GM23338 (cell line): ENCODE measurements at regions not wholly inside any gene's neighbourhood (a gene's known extent, or its start where the extent isn't known, plus 50 kb on each side); places are given as distances from the start of the nearest gene placed in this dataset.

Experiments used
- CREB1 ChIP-seq: fragments of 250-450 bp; sonication (Bioruptor Pico); IDR thresholded peaks from 2 replicates; pipeline ENCODE4 v1.5.0; 2020; ENCODE audit warnings: low read depth, mild to moderate bottlenecking, moderate library complexity
- EZH2 ChIP-seq: fragments of 200-600 bp; sonication (generic); IDR thresholded peaks from one replicate; pipeline ENCODE4 v1.8.0; 2017; ENCODE audit warnings: antibody characterized with exemption, mild to moderate bottlenecking, low read depth; ENCODE audit not compliant: unreplicated experiment
- POLR2AphosphoS5 ChIP-seq: IDR thresholded peaks from 2 replicates; pipeline ENCODE4 v1.6.1; 2016; ENCODE audit warnings: antibody characterized with exemption, low read depth
- TF ChIP-seq, protein P1 (sequence below), 2 experiments: fragments of 200-600 bp in 1 of 2; sonication (generic) in 1 of 2; conservative IDR thresholded peaks; 2 replicates each; pipeline versions ENCODE4 v1.5.1 to v1.6.1; 2016 to 2017; ENCODE audit warnings: antibody characterized with exemption in 2 of 2, low read depth in 2 of 2, mild to moderate bottlenecking in 2 of 2, moderate library complexity in 1 of 2
- TF ChIP-seq, protein P2 (sequence below): IDR thresholded peaks from one replicate; pipeline ENCODE4 v1.6.1; 2018; ENCODE audit warnings: antibody characterized with exemption; ENCODE audit not compliant: unreplicated experiment

DNA sequence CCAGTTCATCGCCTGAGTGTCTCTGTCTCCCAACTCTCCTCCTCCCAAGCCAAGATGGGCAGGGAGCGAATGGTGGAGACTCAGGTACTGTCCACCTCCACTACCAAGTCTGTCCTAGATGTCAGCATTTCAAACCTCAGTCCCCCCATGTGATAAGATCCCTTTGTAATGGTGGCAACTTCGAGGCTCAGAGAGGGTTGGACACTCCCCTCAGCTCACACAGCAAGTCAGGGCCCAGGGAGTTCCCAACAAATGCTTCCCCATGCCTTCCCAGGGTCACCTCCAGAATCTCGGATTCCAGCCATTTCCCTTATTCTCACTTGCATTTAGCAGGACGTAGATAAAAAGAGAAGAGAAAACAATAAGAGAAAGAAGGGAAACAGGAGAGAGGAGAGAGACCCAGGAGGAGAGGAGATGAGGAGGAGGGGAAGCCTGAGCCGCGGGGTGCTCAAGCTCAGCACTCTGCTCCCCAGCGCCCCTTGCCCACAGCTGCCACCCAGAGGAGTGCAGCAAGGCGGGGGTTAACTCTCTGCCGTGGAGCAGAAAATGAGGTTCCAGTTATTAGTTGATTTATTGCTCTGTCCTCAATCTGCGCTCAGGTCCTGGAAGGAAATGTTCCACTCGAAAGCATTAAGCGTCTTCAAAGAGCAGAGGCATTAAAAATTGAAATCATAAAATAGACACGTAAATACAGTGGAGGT, 84.1 kb upstream of the LINGO1 start:
- TF ChIP-seq, protein P1, sequence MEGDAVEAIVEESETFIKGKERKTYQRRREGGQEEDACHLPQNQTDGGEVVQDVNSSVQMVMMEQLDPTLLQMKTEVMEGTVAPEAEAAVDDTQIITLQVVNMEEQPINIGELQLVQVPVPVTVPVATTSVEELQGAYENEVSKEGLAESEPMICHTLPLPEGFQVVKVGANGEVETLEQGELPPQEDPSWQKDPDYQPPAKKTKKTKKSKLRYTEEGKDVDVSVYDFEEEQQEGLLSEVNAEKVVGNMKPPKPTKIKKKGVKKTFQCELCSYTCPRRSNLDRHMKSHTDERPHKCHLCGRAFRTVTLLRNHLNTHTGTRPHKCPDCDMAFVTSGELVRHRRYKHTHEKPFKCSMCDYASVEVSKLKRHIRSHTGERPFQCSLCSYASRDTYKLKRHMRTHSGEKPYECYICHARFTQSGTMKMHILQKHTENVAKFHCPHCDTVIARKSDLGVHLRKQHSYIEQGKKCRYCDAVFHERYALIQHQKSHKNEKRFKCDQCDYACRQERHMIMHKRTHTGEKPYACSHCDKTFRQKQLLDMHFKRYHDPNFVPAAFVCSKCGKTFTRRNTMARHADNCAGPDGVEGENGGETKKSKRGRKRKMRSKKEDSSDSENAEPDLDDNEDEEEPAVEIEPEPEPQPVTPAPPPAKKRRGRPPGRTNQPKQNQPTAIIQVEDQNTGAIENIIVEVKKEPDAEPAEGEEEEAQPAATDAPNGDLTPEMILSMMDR (conservative IDR thresholded peaks at IDR 0.05; ENCODE audit: low read depth in 2 of 2), result 0 out of 4 replicates have a peak, but pooled peaks of 1 of the 2 experiments have one; percentile 3
- no peak for TF ChIP-seq POLR2AphosphoS5
- TF ChIP-seq EZH2, result no peak
- TF ChIP-seq CREB1, result no peak
- TF ChIP-seq, protein P2, sequence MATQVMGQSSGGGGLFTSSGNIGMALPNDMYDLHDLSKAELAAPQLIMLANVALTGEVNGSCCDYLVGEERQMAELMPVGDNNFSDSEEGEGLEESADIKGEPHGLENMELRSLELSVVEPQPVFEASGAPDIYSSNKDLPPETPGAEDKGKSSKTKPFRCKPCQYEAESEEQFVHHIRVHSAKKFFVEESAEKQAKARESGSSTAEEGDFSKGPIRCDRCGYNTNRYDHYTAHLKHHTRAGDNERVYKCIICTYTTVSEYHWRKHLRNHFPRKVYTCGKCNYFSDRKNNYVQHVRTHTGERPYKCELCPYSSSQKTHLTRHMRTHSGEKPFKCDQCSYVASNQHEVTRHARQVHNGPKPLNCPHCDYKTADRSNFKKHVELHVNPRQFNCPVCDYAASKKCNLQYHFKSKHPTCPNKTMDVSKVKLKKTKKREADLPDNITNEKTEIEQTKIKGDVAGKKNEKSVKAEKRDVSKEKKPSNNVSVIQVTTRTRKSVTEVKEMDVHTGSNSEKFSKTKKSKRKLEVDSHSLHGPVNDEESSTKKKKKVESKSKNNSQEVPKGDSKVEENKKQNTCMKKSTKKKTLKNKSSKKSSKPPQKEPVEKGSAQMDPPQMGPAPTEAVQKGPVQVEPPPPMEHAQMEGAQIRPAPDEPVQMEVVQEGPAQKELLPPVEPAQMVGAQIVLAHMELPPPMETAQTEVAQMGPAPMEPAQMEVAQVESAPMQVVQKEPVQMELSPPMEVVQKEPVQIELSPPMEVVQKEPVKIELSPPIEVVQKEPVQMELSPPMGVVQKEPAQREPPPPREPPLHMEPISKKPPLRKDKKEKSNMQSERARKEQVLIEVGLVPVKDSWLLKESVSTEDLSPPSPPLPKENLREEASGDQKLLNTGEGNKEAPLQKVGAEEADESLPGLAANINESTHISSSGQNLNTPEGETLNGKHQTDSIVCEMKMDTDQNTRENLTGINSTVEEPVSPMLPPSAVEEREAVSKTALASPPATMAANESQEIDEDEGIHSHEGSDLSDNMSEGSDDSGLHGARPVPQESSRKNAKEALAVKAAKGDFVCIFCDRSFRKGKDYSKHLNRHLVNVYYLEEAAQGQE, result no peak
